Liver (tissue), 8 donors: ENCODE measurements at regions not wholly inside any gene's neighbourhood (a gene's known extent, or its start where the extent isn't known, plus 50 kb on each side); places are given as distances from the start of the nearest gene placed in this dataset.
"Not testable (repeated sequence)": the region's sequence is repeated elsewhere in the genome, so short reads cannot be mapped to it uniquely, and the experiment has no call there.

ENCODE experiments used
- DNase-seq: peaks from one replicate; pipeline ENCODE4 v3.0.0-alpha.2; 2017; ENCODE audit warnings: low spot score
- H3K27ac ChIP-seq, 2 donors: one replicate each; pipeline ENCODE4 v1.7.0; 2013; ENCODE audit warnings: inconsistent platforms in 2 of 2, low read length in 2 of 2, control low read depth in 1 of 2, low read depth in 1 of 2, mild to moderate bottlenecking in 1 of 2
- H3K27me3 ChIP-seq, 4 donors: one replicate each; pipeline versions ENCODE4 v1.6.1 to v1.7.0; 2013; ENCODE audit warnings: low read length in 3 of 4, inconsistent platforms in 1 of 4, mild to moderate bottlenecking in 1 of 4, moderate library complexity in 1 of 4; ENCODE audit not compliant: control insufficient read depth in 4 of 4, insufficient read depth in 4 of 4
- H3K36me3 ChIP-seq, 4 donors: one replicate each; pipeline versions ENCODE4 v1.6.1 to v1.7.0; 2013; ENCODE audit warnings: low read length in 3 of 4, mild to moderate bottlenecking in 3 of 4, low read depth in 1 of 4, moderate library complexity in 1 of 4; ENCODE audit not compliant: control insufficient read depth in 4 of 4, insufficient read depth in 3 of 4
- H3K4me1 ChIP-seq, 4 donors: one replicate each; pipeline versions ENCODE4 v1.6.1 to v1.7.0; 2013; ENCODE audit warnings: low read length in 3 of 4, mild to moderate bottlenecking in 3 of 4, moderate library complexity in 1 of 4; ENCODE audit not compliant: control insufficient read depth in 4 of 4, insufficient read depth in 4 of 4
- H3K4me3 ChIP-seq, 3 donors: one replicate each; pipeline versions ENCODE4 v1.6.1 to v1.7.0; 2013; ENCODE audit warnings: low read length in 3 of 3, control low read depth in 1 of 3, low read depth in 1 of 3, mild to moderate bottlenecking in 1 of 3
- H3K9ac ChIP-seq, 2 donors: one replicate each; pipeline ENCODE4 v1.7.0; 2013; ENCODE audit warnings: low read length in 2 of 2, mild to moderate bottlenecking in 2 of 2, moderate library complexity in 2 of 2, control low read depth in 1 of 2, low read depth in 1 of 2
- H3K9me3 ChIP-seq, 4 donors: one replicate each; pipeline versions ENCODE4 v1.6.1 to v1.7.0; 2013; ENCODE audit warnings: low read length in 3 of 4; ENCODE audit not compliant: control insufficient read depth in 4 of 4
- ATF3 ChIP-seq: IDR thresholded peaks from 2 replicates; pipeline ENCODE4 v1.6.1; 2016; ENCODE audit warnings: antibody characterized with exemption
- CTCF ChIP-seq: fragments of 150-350 bp; IDR thresholded peaks from 2 replicates; pipeline ENCODE4 v1.5.1; 2017; ENCODE audit warnings: improper control_type of control experiment, low read depth, low read length; ENCODE audit not compliant: missing input control
- EGR1 ChIP-seq, 2 donors: IDR thresholded peaks; 2 replicates each; pipeline ENCODE4 v1.6.1; 2016 to 2018; ENCODE audit warnings: antibody characterized with exemption in 2 of 2, low read depth in 2 of 2
- FOXA1 ChIP-seq: IDR thresholded peaks from 2 replicates; pipeline ENCODE4 v1.6.1; 2016; ENCODE audit warnings: antibody characterized with exemption
- JUND ChIP-seq, 2 donors: IDR thresholded peaks; 2 replicates each; pipeline ENCODE4 v1.6.1; 2016; ENCODE audit warnings: antibody characterized with exemption in 2 of 2
- MAX ChIP-seq: IDR thresholded peaks from 2 replicates; pipeline ENCODE4 v1.6.1; 2016; ENCODE audit warnings: antibody characterized with exemption
- NR2F2 ChIP-seq: IDR thresholded peaks from 2 replicates; pipeline ENCODE4 v1.6.1; 2016; ENCODE audit warnings: antibody characterized with exemption
- RAD21 ChIP-seq, 2 donors: IDR thresholded peaks; 2 replicates each; pipeline ENCODE4 v1.6.1; 2016; ENCODE audit warnings: antibody characterized with exemption in 2 of 2, mild to moderate bottlenecking in 2 of 2
- REST ChIP-seq: IDR thresholded peaks from 2 replicates; pipeline ENCODE4 v1.6.1; 2016; ENCODE audit warnings: antibody characterized with exemption, mild to moderate bottlenecking
- RXRA ChIP-seq, 2 donors: IDR thresholded peaks; 2 replicates each; pipeline ENCODE4 v1.6.1; 2017 to 2018; ENCODE audit warnings: antibody characterized with exemption in 2 of 2, mild to moderate bottlenecking in 1 of 2
- SP1 ChIP-seq: IDR thresholded peaks from 2 replicates; pipeline ENCODE4 v1.6.1; 2018; ENCODE audit warnings: antibody characterized with exemption, mild to moderate bottlenecking
- TAF1 ChIP-seq: conservative IDR thresholded peaks from 2 replicates; pipeline ENCODE4 v1.6.1; 2016; ENCODE audit warnings: antibody characterized with exemption, mild to moderate bottlenecking
- ZBTB33 ChIP-seq: IDR thresholded peaks from 2 replicates; pipeline ENCODE4 v1.6.1; 2016; ENCODE audit warnings: antibody characterized with exemption
- WGBS: extraction: QIAGEN DNeasy Blood & Tissue Kit; methylation state at CpG from one replicate; pipeline ENCODE4 v1.1.7; 2013; 5-methylcytosine and 5-hydroxymethylcytosine counted together
- donor health status: healthy.
- donor health status: healthy.
- donor health status: healthy.
- donor health status: healthy.
- donor health status: healthy.

- TF ChIP-seq REST = no peak
- no peak for TF ChIP-seq TAF1
- no peak for TF ChIP-seq NR2F2
Observed at GRCh38 chr10:77737608-77738007, 100.0 kb upstream of the KCNMA1 start (continued).

- not testable (repeated sequence) for DNase-seq, H3K4me1 ChIP-seq, H3K9ac ChIP-seq, H3K27me3 ChIP-seq, H3K27ac ChIP-seq, H3K9me3 ChIP-seq, H3K4me3 ChIP-seq, H3K36me3 ChIP-seq
- WGBS = 72% methylated on average over 5 of the region's 5 CpGs
Observed at GRCh38 chr10:77735136-77735535, 97.5 kb upstream of the KCNMA1 start.

- no peaks in the 10 kb centered on the region for H3K4me1 ChIP-seq
- no peak for TF ChIP-seq REST
- TF ChIP-seq SP1 = no peak
- no peak for TF ChIP-seq RAD21 (IDR thresholded peaks at IDR 0.05)
- TF ChIP-seq TAF1 = no peak
- no peak for TF ChIP-seq MAX
- TF ChIP-seq RXRA (IDR thresholded peaks at IDR 0.05) = no peak
- TF ChIP-seq ATF3 = no peak
- no peak for TF ChIP-seq ZBTB33
- TF ChIP-seq NR2F2 = no peak
- no peak for TF ChIP-seq FOXA1
- TF ChIP-seq CTCF = no peak
- TF ChIP-seq EGR1 (IDR thresholded peaks at IDR 0.05; ENCODE audit: low read depth in 2 of 2) = no peak
- TF ChIP-seq JUND (IDR thresholded peaks at IDR 0.05) = no peak
- WGBS = 76% methylated on average over 23 of the region's 23 CpGs
- no peak overlapping the region for H3K9ac ChIP-seq
- H3K9me3 ChIP-seq = no peaks in the 10 kb centered on the region
- H3K36me3 ChIP-seq = no peaks in the 10 kb centered on the region
- no peak overlapping the region for H3K4me3 ChIP-seq
- H3K27ac ChIP-seq = no peak overlapping the region
- H3K27me3 ChIP-seq = no peaks in the 10 kb centered on the region
- DNase-seq = no peak
Observed at GRCh38 chr10:77732213-77733003, 94.8 kb upstream of the KCNMA1 start.
